ENCODE measurements at regions not wholly inside any gene's neighbourhood (a gene's known extent, or its start where the extent isn't known, plus 50 kb on each side); places are given as distances from the start of the nearest gene placed in this dataset.

GRCh38 chr2:47270421-47270820 lies 94.1 kb upstream of the CALM2 start:
- 96% methylated on average over 5 of the region's 5 CpGs for WGBS (ENCODE audit: insufficient coverage)

GRCh38 chr2:47269316-47270232 lies 93.3 kb upstream of the CALM2 start:
- WGBS (ENCODE audit: insufficient coverage), result 82% methylated on average over 5 of the region's 5 CpGs
- no peaks in the 10 kb centered on the region for H3K9me3 Mint-ChIP-seq
- Histone ChIP-seq H3K9me3 (ENCODE audit: control insufficient read depth, insufficient read depth, low read length) (no peaks in the 10 kb centered on the region), H3K36me3 (ENCODE audit: control insufficient read depth, insufficient read depth, low read length) (no peaks in the 10 kb centered on the region), H3K4me1 (ENCODE audit: control insufficient read depth, insufficient read depth, low read length) (peaks cover 20% of the 10 kb centered on the region), H3K4me3 (ENCODE audit: low read length) (no peak overlapping the region), H3K27me3 (ENCODE audit: control insufficient read depth, insufficient read depth, low read length) (no peaks in the 10 kb centered on the region), H3K27ac (ENCODE audit: low read length) (no peak overlapping the region)
- TF ChIP-seq CTCF (IDR thresholded peaks at IDR 0.05), result no peak
- DNase-seq (no peak), ATAC-seq (no peak)
- H3K27ac Mint-ChIP-seq, result no peak overlapping the region
- H3K4me3 Mint-ChIP-seq, result no peak overlapping the region
- H3K27me3 Mint-ChIP-seq (ENCODE audit: low read depth in 2 of 2), result peaks cover 0 to 3% of the 10 kb centered on the region in 2 donors
- intact Hi-C loops (cut with micrococcal nuclease), result no loop called here
- no peaks in the 10 kb centered on the region for H3K36me3 Mint-ChIP-seq
- peaks cover 0 to 18% of the 10 kb centered on the region in 2 donors for H3K4me1 Mint-ChIP-seq

More at GRCh38 chr2:47270421-47270820, 94.1 kb upstream of the CALM2 start:
- Mint-ChIP-seq H3K4me3 (no peak overlapping the region), H3K27ac (no peak overlapping the region), H3K27me3 (ENCODE audit: low read depth in 2 of 2) (peaks cover 0 to 3% of the 10 kb centered on the region in 2 donors), H3K4me1 (peaks cover 0 to 18% of the 10 kb centered on the region in 2 donors), H3K36me3 (no peaks in the 10 kb centered on the region), H3K9me3 (no peaks in the 10 kb centered on the region)
- Histone ChIP-seq H3K27me3 (ENCODE audit: control insufficient read depth, insufficient read depth, low read length) (no peaks in the 10 kb centered on the region), H3K4me3 (ENCODE audit: low read length) (no peak overlapping the region), H3K9me3 (ENCODE audit: control insufficient read depth, insufficient read depth, low read length) (no peaks in the 10 kb centered on the region), H3K27ac (ENCODE audit: low read length) (no peak overlapping the region), H3K4me1 (ENCODE audit: control insufficient read depth, insufficient read depth, low read length) (peaks cover 20% of the 10 kb centered on the region), H3K36me3 (ENCODE audit: control insufficient read depth, insufficient read depth, low read length) (no peaks in the 10 kb centered on the region)
- ATAC-seq (no peak), DNase-seq (no peak)
- intact Hi-C loops (cut with micrococcal nuclease), result no loop called here
- TF ChIP-seq CTCF (IDR thresholded peaks at IDR 0.05), result no peak

- Histone ChIP-seq H3K4me3 (ENCODE audit: low read length) (no peak overlapping the region), H3K36me3 (ENCODE audit: control insufficient read depth, insufficient read depth, low read length) (no peaks in the 10 kb centered on the region), H3K27ac (ENCODE audit: low read length) (no peak overlapping the region), H3K9me3 (ENCODE audit: control insufficient read depth, insufficient read depth, low read length) (no peaks in the 10 kb centered on the region), H3K4me1 (ENCODE audit: control insufficient read depth, insufficient read depth, low read length) (peaks cover 13% of the 10 kb centered on the region), H3K27me3 (ENCODE audit: control insufficient read depth, insufficient read depth, low read length) (no peaks in the 10 kb centered on the region)
- intact Hi-C loops (cut with micrococcal nuclease), result no loop called here
- no peak for TF ChIP-seq CTCF (IDR thresholded peaks at IDR 0.05)
- no peak overlapping the region for H3K4me3 Mint-ChIP-seq
- H3K9me3 Mint-ChIP-seq, result no peaks in the 10 kb centered on the region
- no peak for ATAC-seq
- no peaks in the 10 kb centered on the region for H3K36me3 Mint-ChIP-seq
- no peak for DNase-seq
- no peaks in the 10 kb centered on the region for H3K27me3 Mint-ChIP-seq (ENCODE audit: low read depth in 2 of 2)
- peaks cover 0 to 10% of the 10 kb centered on the region in 2 donors for H3K4me1 Mint-ChIP-seq
- WGBS (ENCODE audit: insufficient coverage), result 93% methylated on average over 5 of the region's 5 CpGs
- H3K27ac Mint-ChIP-seq, result no peak overlapping the region
Measured at GRCh38 chr2:47267711-47268086, 91.4 kb upstream of the CALM2 start.
